ENCODE measurements at regions not wholly inside any gene's neighbourhood (a gene's known extent, or its start where the extent isn't known, plus 50 kb on each side); places are given as distances from the start of the nearest gene placed in this dataset.
"Not testable (repeated sequence)": the region's sequence is repeated elsewhere in the genome, so short reads cannot be mapped to it uniquely, and the experiment has no call there.

DNA sequence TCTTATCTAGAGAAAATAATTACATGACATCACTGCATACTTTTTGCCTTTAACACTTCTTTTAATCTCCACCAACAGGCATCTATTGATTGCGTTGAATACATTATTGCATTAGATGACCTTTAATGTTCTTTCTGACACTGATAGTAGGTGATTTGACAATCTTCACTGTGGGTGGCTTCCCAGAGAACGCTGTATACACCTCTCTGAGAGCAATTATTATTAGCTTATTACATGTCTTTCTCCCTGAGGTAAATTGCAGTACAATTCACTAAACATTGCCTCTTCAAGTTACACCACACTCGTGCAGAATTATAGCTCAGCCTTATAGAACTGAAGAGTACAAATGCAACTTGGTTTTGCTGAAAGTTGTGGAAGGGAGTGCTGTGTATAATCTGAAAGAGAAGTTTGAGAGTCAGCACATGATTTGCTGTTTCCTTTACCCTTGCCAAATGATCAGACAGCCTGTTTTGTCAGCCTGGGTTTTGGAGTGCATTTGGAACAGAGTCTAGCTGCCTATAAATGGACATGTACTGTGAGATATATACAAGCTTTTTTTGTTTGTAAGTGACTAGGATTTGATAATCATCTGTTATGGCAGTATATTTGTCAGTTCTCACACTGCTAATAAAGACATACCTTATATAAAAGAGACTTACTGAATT, 369.2 kb downstream of the CCER1 start:
- no peak for DNase-seq

DNA sequence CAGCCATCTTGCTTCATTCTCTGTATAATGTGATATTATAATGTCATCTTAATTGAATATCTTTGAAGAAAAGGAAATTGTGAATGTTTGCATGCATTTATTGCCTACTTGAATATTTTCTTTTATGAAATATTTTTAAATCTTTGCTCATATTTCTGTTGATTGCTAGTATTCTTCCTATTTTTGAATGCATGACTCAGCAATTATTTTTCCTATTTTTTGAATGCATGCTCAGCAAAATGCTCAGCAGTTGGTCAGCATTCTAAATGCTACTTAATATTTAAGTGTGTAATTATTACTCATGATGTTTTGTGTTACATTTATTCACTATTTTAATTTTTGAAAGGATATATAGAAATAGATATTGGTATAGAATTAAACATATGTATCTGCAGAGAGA, 378.3 kb downstream of the CCER1 start:
- DNase-seq, result no peak

DNA sequence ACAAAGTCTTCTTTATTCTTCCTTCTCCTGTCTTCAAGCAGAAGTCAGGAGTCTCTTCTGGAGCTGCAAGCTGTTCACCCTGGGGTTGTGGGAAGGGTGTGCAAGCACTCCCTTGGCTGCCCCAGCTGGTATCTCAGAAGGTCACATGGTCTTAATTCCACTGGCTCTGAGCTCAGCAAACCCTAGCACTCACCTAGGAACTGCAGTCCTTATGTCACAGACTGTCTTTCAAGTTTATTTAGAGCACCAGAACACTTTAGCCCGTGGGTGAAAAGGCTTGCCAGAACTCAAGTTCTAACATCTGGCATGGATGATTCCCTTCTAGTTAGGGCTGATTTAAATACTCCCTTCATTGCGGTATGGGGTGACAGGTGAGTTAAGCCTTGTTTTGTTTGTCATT, 379.0 kb downstream of the CCER1 start:
- no peak for DNase-seq

DNA sequence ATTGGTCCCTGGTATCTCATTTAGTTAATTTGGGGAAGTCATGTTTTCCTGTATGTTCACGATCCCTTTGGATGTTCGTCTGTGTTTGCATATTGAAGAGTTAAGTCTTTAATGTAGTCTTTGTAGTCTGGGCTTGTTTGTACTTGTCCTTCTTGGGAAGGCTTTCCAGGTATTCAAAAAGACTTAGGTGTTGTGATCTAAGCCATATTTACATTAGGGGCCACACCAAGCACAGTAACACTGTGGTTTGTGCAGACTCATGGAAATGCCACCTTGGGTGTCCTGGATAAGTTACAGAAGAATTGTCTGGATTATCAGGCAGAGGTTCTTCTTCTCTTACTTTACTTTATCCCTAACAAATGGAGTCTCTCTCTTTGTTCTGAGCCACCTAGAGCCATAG, 380.3 kb downstream of the CCER1 start:
- no peak for DNase-seq

DNA sequence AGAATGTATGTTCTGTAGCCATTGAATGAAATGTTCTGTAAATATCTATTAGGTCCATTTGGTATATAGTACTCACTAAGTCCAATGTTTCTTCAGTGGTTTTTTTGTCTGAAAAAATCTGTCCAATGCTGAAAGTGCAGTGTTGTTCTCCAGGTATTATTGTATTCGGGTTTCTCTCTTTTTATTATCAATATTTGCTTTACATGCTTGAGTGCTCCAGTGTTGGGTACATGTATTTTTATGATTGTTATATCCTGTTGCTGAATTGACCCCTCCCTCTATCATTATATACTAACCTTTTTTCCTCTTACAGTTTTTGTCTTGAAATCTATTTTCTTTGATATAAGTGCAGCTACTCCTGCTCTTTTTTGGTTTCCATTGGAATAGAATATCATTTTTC, 382.2 kb downstream of the CCER1 start:
- no peak for DNase-seq

DNA sequence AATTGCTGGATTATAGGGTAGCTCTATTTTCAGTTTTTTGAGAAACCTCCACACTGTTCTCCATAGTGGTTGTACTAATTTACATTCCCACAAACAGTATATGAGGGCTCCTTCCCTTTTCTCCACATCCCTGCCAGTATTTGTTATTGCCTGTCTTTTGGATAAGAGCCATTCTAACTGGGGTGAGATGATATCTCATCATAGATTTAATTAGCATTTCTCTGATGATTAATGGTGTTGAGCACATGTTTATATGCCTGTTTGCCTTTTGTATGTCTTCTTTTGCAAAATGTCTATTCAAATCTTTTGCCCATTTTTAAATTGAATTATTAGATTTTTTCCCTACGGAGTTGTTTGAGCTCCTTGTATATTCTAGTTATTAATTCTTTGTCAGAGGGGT, 385.3 kb downstream of the CCER1 start:
- DNase-seq, result no peak

DNA sequence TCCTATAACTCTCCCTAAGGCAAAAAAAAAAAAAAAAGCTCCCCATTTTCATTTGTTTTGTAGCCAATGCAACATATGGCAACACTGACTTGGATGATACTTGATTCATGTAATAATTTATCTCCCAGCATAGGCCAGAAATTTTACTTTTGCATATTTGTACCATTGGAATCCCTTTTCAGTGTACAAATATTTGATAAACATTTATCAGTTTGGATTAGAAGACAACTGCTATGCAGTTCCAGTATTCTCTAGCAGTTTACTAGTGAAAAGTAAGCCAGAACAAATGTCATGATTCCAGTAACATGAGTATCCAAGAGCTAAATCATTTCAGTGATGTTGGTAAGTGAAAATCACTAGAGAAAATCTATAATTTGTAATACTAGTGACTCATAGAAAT, 392.3 kb downstream of the CCER1 start:
- DNase-seq, result no peak

DNA sequence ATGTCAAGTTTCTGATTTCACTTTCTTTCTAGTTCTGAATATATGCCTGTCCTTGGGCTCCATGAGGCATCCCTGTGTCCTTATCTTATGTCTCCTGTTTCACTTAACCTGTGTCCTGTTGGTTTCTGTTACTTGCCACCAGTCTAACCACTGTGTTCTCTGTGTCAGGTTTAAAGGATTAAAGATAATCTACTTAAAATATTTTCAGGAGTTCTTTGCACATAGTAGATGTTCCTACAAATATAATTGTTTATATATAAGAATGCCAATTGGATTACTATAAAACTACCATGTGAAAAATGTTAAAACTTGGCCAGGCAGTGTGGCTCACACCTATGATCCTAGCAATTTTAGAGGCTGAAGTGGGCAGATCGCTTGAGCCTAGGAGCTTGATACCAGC, 406.4 kb downstream of the CCER1 start:
- DNase-seq, result no peak

DNA sequence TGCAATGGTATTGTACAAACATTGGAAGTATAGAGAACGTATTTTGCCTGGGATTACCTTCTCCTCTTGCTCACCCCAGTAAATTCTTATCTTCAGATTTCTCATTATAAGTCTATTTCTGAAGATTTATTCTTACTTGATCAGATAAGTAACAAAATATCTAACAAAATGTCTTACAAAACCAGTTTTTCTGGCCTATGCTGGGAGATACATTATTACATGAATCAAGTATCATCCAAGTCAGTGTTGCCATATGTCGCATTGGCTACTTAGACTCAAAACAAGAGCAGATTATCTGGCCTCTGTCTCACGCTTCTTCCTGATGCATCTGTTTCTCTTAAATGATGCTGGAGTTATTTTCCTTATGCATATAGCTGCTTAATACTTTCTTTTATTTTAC, 408.5 kb downstream of the CCER1 start:
- no peak for DNase-seq

DNA sequence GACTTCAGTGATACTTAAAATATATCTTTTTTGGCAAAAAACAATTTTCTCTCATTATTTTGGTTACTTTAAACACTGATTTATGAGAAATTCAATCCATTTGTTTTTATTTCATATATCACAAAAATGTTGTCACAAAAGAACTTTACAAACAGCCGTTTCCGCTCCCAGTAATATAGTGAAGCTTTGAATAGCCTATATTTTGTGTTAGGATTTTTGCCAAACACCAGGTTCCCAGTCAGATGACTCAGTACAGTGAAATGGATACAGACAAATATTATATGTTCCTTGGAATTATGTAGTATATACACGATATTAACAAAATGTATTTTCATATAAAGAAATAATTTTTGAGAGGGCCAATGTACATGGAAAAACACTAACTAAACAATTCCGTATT, 411.1 kb downstream of the CCER1 start:
- no peak for DNase-seq

DNA sequence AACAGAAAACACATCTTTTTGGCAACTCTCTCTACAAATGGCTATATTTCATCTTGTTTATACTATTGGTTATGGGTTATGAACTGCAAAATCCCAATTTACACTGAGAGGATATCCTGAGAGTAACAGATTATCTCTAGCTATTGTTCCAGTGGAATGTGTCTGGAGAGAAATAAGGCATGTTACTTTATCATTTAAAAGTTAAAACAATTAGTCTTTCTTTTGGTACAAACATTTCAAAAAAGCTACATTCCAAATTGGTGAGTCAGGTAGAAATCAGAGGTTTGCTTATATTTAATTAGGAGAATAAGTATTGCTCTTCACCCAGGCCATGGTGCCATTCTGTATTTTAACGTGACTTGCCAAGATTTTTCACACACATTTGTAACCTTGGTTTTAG, 411.6 kb downstream of the CCER1 start:
- DNase-seq, result no peak

DNA sequence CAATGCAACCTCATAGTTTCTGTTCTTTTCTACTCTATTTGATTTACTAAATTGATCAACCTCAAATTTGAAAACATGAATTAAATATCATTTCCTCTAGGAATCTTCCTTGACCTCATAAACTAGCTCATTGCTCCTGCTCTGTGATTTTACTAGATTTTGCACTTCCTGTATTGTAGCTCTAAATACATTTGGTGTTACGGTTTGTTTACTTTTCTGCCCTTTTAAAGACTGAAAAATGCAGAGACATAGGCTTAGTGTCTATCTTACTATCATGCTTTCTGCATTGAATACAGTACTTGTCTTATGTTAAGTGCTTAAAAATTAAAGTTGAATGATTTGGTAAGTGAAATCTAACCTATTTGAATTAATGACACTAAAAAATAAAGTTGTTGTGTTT, 412.1 kb downstream of the CCER1 start:
- DNase-seq, result not testable (repeated sequence)

DNA sequence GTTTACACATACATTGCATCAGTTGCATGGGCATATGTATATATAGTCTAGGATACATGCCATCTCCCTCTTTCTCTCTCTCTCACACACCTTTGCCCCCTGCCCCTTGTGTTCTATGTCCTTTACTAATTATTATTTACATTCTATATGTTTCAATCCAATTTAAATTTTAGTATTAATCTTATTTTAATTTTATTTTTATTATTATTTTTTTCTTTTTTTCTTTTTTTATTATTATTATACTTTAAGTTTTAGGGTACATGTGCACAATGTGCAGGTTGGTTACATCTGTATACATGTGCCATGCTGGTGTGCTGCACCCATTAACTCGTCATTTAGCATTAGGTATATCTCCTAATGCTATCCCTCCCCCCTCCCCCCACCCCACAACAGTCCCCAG, 421.1 kb downstream of the CCER1 start:
- DNase-seq, result not testable (repeated sequence)

DNA sequence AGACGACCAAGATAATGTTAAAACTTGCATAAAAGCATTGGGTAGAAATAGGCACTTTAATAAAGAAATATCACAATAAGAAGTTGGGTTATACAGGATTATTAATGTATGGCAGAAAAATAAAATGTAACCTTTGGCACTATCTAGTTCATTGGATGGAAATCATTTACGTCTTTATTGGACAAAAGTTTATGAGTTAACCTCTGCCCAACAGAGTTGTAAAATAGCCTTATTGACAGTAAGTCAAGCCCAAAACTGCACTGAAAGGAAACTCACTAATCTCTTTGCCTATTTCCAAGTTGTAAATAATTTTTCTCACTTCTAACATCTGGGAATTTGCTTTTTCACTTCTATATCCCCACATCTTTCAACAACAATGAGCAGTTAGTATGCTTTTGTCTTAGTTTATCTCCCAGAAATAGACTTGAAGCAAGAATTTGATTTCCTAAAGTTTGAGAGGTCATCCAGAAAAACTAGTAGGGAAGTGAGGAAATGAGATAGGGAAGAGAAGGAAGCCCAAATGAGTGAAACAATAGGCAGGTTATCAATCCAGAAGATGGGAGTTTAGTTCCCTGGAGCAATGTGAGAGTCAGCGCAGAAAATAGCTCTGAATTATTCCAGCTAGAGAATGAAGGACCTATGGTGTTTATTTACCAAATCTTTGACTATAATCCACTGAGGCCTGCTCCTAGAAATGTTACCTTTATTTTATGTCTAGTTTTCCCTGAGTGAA, 434.8 kb downstream of the CCER1 start:
- DNase-seq, result no peak

DNA sequence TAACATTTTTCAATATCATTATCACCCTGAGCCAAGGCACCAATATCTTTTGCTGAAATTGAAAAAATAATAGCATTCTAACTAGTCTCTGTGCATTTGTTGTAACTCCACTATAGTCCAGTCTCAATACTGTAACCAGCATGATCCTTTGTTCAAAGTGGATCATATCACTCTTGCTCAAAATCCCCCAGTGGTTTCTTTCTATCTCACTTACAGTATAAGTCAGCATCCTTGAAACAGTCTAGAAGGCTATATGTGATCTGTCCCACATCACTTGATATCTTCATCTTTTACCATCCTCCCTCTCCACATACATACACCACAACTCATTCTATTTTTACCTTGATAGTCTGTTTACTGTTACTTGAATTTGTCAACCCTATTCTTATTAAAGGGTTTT, 435.7 kb downstream of the CCER1 start:
- no peak for DNase-seq

DNA sequence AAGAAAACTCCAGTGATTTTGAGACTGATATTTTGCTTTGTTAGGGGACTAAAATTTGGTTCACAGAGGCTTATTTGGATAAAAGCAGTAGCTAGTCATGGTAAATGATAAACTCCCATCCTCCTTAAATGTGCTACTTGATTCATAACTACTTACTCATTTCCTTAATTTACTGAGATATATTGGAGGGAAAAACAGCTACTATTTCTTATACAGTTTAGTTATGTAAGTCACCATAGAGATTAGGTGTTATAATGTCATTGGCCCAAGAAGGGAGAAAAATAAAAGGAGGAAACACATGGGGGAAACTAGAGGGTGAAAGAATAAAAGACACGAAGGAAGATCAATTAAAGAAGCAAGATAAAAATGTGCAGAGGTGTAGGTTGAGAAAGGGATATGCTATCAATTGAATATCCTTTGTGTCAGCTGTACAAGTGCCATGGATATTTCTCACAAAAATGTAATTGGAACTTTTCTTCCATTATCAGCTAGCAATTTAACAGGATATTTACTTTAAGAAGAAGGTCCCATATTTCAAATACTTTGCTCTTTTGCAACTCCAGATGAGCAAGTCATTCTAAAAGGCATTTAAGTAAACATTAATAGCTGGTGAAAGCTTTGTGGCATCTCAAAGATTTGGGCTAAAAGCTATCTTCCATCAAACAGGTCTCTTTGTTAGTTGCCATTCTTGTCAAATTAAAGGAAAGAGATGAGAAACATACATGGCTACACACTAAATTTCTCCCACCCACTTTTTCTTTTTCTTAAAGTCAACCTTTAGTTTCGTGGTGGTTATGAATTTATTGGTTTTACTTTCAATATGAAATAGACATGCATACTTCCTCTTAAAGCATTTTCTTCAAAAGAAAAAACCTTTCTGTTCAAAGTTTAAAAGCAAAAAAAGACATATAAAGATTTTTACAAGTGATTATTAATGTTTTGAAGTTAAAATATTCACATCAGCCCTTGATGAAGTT, 439.5 kb downstream of the CCER1 start:
- DNase-seq, result no peak

DNA sequence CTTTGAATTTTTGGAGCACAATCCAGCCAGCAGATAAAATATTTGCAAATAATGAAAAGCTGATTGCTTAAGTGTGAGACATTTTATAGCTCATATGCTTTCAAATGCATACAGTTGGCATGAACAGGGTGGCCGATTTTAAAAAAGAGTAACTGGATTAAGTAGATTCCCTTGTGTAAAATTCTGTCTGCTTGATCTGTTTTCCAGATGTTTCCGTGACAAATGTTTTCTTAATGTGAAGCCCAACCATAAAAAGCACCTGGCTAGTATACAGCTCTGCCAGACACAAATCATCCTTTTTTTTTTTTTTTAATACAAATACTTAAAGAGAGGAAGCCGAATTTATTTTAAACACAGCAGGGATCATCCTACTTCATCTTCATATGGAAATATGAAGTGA, 440.7 kb downstream of the CCER1 start:
- no peak for DNase-seq

DNA sequence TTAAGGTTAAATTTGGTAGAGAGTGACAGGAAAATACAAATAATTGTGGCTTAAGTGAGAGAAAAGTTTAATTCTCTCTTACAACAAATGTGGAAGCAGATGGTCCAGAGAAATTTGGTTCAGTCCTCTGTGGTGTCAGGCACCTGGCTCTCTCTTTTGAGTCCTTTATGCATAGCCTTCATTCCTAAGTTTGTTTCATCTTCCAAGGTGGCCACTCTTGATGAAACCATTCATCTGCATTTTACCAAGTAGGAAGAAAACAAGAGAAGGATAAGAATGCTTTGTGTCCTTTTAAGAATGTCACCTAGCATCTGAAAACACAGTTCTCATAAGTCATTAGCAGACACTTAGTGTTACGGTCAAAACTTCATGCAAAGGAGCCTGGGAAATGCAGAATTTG, 442.5 kb downstream of the CCER1 start:
- no peak for DNase-seq

DNA sequence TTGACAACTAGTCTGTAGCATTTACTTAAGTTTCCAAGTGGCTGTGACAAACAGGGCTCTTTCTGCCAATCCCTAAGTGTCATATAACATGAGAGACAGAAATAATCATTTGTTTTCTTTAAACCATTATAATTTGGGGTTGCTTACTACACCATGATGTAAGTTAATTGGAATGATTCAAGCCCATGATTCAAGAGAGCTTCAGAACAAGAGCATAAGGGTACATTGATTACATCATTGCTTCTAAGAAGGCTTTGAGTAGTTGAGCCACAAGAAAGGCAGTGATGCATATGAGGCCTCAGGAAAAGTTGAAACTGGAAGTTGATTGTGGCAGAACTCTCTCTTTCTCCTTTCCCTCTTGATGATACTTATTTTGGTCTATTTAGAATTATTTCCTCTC, 444.0 kb downstream of the CCER1 start:
- no peak for DNase-seq

DNA sequence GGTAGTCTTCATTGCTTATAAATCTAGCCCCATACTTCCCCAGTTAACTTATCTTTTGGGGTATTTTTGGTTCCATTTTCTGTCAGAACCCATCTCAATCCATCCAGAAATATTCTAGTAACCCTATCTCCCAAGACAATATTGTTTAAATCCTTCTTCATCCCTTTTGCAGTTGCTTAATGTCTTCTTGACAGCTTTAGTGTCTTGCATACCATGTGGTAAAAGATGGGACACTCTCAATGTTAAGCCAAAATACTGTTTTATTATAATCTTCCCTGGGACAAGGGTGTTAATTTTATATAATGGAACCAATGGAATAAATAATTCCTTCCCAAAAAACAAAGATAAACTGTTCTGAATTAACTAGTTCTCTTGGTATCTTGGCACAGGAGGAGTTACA, 450.2 kb downstream of the CCER1 start:
- DNase-seq, result no peak

DNA sequence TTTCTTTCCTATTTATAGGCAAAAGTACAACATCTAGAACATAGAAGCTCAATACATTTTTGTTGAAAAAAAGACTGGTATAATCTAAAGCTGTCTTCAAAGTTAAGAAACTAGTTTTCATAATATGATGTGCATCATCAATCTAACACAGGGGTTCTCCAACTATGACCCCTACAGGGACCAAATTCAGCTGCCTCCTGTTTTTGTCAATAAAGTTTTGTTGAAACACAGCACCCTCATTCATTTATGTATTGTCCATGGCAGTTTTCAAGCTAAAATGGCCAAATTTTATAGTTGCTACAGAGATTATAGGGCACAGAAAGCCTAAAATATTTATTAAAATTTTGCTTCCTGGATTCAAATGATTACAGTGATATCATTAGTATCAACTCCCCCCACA, 452.9 kb downstream of the CCER1 start:
- DNase-seq, result no peak

DNA sequence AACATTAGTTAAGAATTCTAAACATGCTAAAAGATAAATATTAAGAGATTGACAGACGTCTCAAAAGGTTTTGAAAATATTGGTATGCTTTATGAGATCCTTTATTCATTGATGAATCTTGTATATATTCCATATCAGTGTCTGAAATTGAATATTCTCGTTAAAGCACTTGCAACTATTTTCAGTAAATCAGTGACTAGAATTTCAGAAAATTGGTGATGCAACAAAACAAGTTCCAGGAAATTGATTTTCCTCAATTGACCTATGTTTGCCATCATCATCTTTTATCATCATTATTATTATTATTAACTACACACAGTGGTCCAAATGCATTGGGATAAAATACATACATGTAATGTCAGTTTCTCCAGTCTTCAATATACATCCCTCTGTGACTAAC, 453.6 kb downstream of the CCER1 start:
- no peak for DNase-seq

DNA sequence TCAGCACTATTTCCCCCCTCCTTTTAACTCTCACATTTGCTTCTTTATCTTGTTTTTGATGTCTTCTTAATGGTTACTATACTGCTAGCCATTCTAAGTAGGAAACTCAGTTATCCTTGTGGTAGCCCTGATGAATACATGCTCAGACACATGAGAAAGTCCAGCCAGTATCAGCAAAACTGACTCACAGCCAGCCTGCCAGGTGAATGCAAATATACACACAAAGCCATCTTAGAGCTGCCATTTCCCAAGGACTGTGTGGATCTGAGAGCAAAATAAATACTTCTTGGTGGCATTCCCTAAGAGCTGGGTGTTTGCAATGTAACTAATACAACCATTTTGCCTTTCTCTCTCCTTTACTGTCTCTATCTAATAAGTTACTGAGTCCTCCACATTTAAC, 455.2 kb downstream of the CCER1 start:
- DNase-seq, result no peak

All from CD4-positive, alpha-beta T cell treated with Interleukin-6 for 4 hours (primary cell).